ENCODE measurements at regions not wholly inside any gene's neighbourhood (a gene's known extent, or its start where the extent isn't known, plus 50 kb on each side); places are given as distances from the start of the nearest gene placed in this dataset.

GRCh38 chr2:17156086-17156485 is 362.2 kb downstream of the RAD51AP2 start:
- Histone ChIP-seq H4K91ac (ENCODE audit: insufficient read length, low read depth, low read length) (no peak overlapping the region), H3K9ac (ENCODE audit: extremely low read depth, insufficient read length, low read length) (no peak overlapping the region), H4K20me1 (ENCODE audit: control insufficient read depth, insufficient read depth, insufficient read length) (no peaks in the 10 kb centered on the region), H2BK5ac (ENCODE audit: insufficient read length, low read length) (no peak overlapping the region), H2AK5ac (ENCODE audit: insufficient read length, low read length) (no peak overlapping the region), H3K14ac (ENCODE audit: insufficient read depth, low read length) (no peak overlapping the region), H2AFZ (ENCODE audit: low read length) (no peak overlapping the region), H3K9me3 (ENCODE audit: control insufficient read depth, low read depth, low read length) (no peaks in the 10 kb centered on the region), H2BK12ac (ENCODE audit: insufficient read length, low read depth, low read length) (no peak overlapping the region), H4K8ac (replicated peaks; ENCODE audit: insufficient read length, low read depth, low read length) (no peak overlapping the region), H3K27ac (ENCODE audit: insufficient read length, low read depth, low read length) (no peak overlapping the region), H3K79me2 (ENCODE audit: insufficient read depth, low read length) (no peaks in the 10 kb centered on the region), H3K4ac (ENCODE audit: low read depth, low read length) (no peak overlapping the region), H4K5ac (ENCODE audit: insufficient read length, low read depth, low read length) (no peak overlapping the region), H2BK120ac (ENCODE audit: low read depth, low read length, poor library complexity, severe bottlenecking) (no peak overlapping the region), H3K79me1 (ENCODE audit: insufficient read depth, low read depth, low read length, poor library complexity, severe bottlenecking) (no peaks in the 10 kb centered on the region), H3K27me3 (ENCODE audit: insufficient read depth, low read length) (no peaks in the 10 kb centered on the region), H3K4me2 (ENCODE audit: insufficient read depth, insufficient read length, low read length) (no peak overlapping the region), H2BK15ac (ENCODE audit: low read depth, low read length) (no peak overlapping the region), H3K4me1 (ENCODE audit: insufficient read depth, low read length) (no peaks in the 10 kb centered on the region), H3K23ac (ENCODE audit: insufficient read length, low read depth, low read length) (no peak overlapping the region), H3K18ac (ENCODE audit: insufficient read length, low read depth, low read length) (no peak overlapping the region), H3K23me2 (ENCODE audit: insufficient read length, low read depth, low read length, poor library complexity, severe bottlenecking) (no peaks in the 10 kb centered on the region), H3K56ac (ENCODE audit: insufficient read length, low read depth, low read length) (no peak overlapping the region), H3T11ph (ENCODE audit: low read length) (no peak overlapping the region), H2BK20ac (ENCODE audit: low read depth, low read length, poor library complexity, severe bottlenecking) (no peak overlapping the region)
- no peaks in the 10 kb centered on the region for H3K4me1 Mint-ChIP-seq
- no CpG with 5 or more reads among the region's 2 CpGs for WGBS (ENCODE audit: extremely low coverage, insufficient read length, low lambda C conversion rate)
- H3K36me3 Mint-ChIP-seq (ENCODE audit: insufficient read depth in 1 of 3, low read depth in 3 of 3): no peaks in the 10 kb centered on the region
- H3K9me3 Mint-ChIP-seq: no peaks in the 10 kb centered on the region
- H3K27ac Mint-ChIP-seq: no peak overlapping the region
- TF ChIP-seq CTCF (conservative IDR thresholded peaks at IDR 0.05): no peak
- no peak for DNase-seq
- H3K27me3 Mint-ChIP-seq (ENCODE audit: low read depth): no peaks in the 10 kb centered on the region
- H3K4me3 Mint-ChIP-seq: no peak overlapping the region

Data from H9 (cell line).